Sciatic nerve (tissue), 2 donors: ENCODE measurements at regions not wholly inside any gene's neighbourhood (a gene's known extent, or its start where the extent isn't known, plus 50 kb on each side); places are given as distances from the start of the nearest gene placed in this dataset.

Experiments used
- ATAC-seq: fragments of 200-7000 bp; cut with Tn5 transposase; one replicate; pipeline ENCODE4 v1.9.1; 2020; ENCODE audit warnings: mild to moderate bottlenecking, moderate library complexity
- DNase-seq: peaks from one replicate; pipeline ENCODE4 v3.0.0-alpha.2; 2020; ENCODE audit warnings: low spot score
- intact Hi-C: fragments of 100-400 bp; cut with DNase I; formaldehyde crosslinking; loops from one replicate; pipeline ENCODE4 v1.14.2; 2022
- donor health status: DM: no; HTN: no; CAD: no.
- donor health status: DM: no; HTN: no; CAD: no.

GRCh38 chr2:77962943-77963342 lies 440.8 kb upstream of the LRRTM4 start:
- intact Hi-C loops, result no loop called here
- ATAC-seq (no peak), DNase-seq (no peak)

GRCh38 chr2:77977471-77978063 lies 455.4 kb upstream of the LRRTM4 start:
- intact Hi-C loops, result no loop called here
- DNase-seq, result no peak
- ATAC-seq, result no peak

DNA sequence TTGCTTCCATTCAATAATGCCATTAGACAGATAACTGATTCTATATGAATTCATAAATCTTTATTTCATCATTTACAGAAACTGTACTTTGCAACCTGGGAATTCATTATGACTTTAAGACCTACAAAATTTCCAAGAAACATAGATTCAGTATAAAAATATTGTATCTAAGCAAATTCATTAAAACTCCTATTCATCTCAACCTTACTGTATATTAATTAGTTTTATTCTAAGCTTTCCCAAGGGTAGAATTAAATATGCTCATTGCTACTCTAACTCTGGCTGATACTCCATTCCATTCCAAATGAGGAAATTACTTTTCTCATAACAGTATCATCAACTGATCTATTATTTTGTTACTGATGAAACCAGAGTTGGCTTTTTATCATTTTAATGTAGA lies 473.0 kb upstream of the LRRTM4 start:
- intact Hi-C loops, result no loop called here
- DNase-seq (no peak), ATAC-seq (no peak)

DNA sequence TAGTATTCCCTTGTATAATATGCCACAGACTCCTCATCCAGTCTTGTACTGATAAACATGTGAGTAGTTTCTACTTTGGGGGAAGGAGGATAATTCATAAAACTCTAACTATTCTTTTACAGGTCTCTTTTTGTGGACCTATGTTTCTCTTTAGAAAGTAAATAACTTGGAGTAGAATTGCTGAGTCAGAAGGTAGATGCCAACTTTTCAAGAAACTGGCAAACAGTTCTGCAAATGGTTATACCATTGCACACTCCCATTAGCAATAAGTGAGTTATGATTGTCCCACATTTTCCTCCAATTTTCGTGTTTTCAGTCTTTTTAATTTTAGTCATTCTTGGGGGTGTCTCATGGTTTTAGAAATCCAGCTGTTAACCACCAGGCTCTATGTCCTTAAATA lies 477.2 kb upstream of the LRRTM4 start:
- intact Hi-C loops, result no loop called here
- DNase-seq, result no peak
- no peak for ATAC-seq

- DNase-seq (no peak), ATAC-seq (no peak)
- intact Hi-C loops, result no loop called here
Measured at GRCh38 chr2:78009289-78009688, 487.1 kb upstream of the LRRTM4 start.

GRCh38 chr2:78011251-78011650 lies 489.1 kb upstream of the LRRTM4 start:
- ATAC-seq (no peak), DNase-seq (no peak)
- intact Hi-C loops, result no loop called here

DNA sequence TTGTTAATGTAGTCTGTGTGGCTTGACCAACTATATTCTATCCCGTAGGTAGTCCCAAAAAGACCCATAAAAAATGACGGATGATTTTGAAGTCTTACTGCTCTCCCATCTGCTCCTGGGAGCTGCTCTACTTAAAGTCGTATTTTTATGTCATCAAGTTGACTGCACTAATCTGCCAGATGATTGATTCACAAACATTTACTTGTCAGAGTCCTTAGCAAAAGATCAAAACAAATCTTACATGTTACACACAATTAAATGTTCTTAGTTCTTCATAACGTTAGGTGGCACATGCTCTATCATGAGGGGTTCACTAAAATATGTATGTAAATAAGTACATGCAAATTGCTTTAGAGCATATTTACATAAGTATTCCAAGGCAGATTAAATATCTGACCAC lies 498.3 kb upstream of the LRRTM4 start:
- DNase-seq (no peak), ATAC-seq (no peak)
- intact Hi-C loops, result no loop called here

- no peak for DNase-seq
- ATAC-seq, result no peak
- intact Hi-C loops, result no loop called here
Measured at GRCh38 chr2:78023356-78023755, 501.2 kb upstream of the LRRTM4 start.

GRCh38 chr2:78024996-78025395 lies 502.8 kb upstream of the LRRTM4 start:
- no peak for ATAC-seq
- intact Hi-C loops, result no loop called here
- no peak for DNase-seq

DNA sequence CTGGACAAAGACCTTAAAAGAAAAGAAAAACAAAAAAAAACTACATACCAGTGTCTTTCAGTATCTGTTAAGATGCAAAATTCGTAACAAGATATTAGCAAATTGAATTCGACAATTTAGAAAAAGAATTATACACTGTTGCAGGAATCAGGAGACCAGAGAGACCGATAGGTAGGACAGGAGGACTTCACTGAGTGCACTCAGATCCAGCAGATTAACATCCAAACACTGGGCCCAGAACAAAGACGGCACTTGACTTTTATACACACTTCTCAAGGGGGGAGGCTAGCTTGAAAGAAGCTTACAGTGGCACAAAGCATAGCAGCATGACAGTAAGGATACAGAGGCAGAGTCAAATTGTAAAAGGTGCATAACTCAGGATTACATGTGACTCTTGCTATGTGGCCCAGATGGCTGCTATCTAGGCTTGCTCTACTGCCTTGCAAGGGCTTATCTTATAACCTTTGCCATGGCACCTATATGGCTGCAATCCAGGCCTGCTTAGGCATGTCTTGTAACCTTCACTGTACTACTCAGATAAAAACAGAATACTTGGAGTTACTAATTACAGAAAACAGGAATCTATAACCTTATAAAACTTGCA lies 507.3 kb upstream of the LRRTM4 start:
- no peak for DNase-seq
- intact Hi-C loops, result no loop called here
- ATAC-seq, result no peak

DNA sequence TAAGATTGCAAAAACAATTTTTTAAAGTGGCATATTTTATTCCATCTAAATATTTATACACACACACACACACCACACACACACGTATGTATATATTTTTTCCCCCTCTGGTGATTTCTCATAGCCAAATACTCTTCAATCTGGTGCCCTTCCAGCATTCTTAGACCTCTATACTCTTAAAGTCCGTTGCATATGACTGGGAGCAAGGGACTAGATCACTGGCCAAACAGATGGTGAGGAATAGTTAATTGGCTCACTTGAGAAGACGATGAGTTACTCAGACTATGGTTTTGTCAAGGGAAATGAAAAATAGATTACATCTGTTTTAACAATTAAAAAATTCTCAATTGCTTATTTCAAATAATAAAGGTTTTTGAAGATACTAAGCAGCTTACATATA lies 512.5 kb upstream of the LRRTM4 start:
- ATAC-seq (no peak), DNase-seq (no peak)
- intact Hi-C loops, result no loop called here

- no peak for DNase-seq
- ATAC-seq, result no peak
- intact Hi-C loops, result no loop called here
Measured at GRCh38 chr2:78035804-78036203, 513.6 kb upstream of the LRRTM4 start.

DNA sequence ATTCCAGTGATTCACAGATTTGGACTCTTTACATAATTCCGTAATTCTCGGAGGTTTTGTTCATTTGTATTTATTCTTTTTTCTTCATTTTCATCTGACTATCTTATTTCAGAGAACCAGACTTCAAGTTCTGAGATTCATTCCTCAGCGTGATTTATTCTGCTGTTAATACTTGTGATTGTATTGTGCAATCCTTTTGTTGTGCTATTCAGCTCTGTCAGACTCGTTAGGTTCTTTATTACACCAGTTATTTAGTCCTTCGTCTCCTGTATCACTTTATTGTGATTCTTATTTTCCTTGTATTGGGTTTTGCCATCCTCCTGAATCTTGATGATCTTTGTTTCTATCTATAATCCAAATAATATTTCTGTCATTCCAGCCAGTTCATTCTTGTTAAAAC lies 529.3 kb upstream of the LRRTM4 start:
- DNase-seq (no peak), ATAC-seq (no peak)
- intact Hi-C loops, result no loop called here

- ATAC-seq (no peak), DNase-seq (no peak)
- intact Hi-C loops, result no loop called here
Measured at GRCh38 chr2:78056976-78057375, 534.8 kb upstream of the LRRTM4 start.

DNA sequence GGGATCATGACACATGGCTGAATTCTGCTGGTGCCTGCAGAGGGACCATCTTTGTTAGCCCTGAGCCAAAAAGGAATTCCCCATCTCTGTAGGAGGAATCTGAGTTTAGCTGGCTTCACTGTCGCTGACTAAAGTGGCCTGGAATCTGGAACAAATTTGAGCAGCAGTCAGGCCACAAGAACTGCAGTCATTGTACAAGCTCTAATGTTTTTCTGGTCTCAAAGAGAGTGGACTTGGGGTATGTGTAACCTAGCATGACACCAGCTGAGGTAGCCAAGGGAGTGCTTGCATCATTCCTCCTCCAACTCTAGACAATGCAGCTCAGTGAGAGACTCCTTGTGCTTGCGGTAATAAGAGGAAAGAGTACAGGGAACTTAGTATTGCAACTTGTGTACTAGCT lies 539.1 kb upstream of the LRRTM4 start:
- DNase-seq, result no peak
- peak; percentile 91 for ATAC-seq
- intact Hi-C loops, result no loop called here

DNA sequence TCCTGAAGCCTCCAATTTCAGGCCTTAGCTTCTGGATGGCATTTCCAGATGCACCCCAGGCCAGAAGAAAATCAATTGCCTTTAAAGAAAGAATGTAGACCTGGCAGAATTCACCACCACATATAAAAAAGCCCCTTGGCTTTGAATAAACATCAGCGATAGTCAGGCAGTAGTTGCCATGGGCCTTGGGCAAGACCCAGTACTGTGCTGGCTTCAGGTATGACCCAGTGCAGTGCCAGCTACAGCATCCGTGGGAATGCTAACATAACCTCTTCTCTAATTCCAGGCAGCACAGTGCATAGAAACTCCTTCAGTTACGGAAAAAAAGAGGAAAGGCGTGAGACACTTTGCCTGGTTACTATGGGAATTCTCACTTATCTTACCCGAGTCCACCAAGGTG lies 539.6 kb upstream of the LRRTM4 start:
- intact Hi-C loops, result no loop called here
- ATAC-seq (no peak), DNase-seq (no peak)

DNA sequence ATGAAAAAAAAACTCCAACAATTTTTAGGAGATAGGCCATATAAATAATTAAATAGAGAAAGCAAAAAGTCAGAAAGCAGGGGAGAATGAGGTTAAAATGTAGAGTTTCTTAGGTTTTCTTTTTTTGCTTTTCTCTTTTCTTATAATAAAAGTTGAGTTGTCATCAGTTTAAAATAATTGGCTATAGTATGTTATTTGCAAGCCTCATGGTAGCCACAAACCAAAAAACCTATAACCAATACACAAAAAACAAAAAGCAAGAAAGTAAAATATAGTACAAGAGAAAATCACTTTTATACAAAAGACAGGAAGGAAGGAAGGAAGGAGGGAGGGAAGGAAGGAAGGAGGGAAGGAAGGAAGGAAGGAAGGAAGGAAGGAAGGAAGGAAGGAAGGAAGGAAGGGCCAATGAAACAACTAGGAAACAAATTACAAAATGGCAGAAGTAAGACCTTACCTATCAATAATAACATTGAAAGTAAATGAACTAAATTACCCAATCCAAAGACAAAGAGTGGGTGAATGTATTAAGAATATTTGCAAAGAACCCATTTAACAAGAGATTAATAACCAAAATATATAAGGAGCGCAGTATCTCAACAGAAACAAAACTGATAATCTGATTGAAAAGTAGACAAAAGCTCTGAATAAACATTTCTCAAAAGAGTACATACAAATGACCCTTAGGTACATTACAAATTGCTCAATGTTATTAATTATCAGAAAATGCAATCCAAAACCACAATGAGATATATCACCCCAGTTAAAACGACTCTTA lies 541.3 kb upstream of the LRRTM4 start:
- intact Hi-C loops, result no loop called here
- DNase-seq, result no peak
- ATAC-seq, result no peak

GRCh38 chr2:78065366-78065765 lies 543.2 kb upstream of the LRRTM4 start:
- no peak for ATAC-seq
- intact Hi-C loops, result no loop called here
- no peak for DNase-seq

DNA sequence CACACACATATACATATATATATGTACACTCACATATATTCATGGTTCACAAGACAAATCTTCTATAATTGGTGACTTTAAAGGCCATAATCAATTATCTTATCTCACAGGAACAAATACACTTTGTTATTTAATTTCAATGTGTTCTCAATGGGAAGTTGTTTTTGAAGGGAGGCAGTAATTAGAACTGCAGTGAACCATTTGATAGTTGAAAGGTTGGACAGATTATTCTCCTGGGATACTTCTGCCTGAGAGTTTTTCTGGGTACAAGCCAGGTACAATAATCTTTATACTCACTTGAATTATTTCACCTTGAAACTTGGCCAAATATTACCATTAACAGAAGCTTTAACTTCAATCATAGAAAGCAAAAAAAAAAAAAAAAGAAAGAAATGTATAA lies 546.6 kb upstream of the LRRTM4 start:
- no peak for ATAC-seq
- DNase-seq, result no peak
- intact Hi-C loops, result no loop called here

DNA sequence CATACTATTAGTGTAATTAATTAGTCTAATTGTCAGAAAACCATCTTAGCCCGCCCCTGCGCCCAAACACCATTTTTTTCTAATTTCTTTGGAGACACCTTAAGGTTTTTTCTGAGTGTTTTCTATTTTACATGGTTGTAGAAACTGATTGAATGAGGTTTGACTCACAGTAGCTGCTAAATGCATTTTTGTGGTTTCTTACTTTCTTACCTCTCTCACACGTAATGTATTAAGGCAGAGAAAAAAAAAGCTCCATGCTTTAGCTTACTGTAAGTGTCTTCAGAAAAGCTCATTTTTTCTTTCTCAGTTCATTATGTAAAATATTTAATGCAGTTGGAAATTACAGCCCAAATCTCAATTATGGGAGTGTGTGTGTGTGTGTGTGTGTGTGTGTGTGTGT lies 548.5 kb upstream of the LRRTM4 start:
- ATAC-seq, result no peak
- intact Hi-C loops, result no loop called here
- no peak for DNase-seq

DNA sequence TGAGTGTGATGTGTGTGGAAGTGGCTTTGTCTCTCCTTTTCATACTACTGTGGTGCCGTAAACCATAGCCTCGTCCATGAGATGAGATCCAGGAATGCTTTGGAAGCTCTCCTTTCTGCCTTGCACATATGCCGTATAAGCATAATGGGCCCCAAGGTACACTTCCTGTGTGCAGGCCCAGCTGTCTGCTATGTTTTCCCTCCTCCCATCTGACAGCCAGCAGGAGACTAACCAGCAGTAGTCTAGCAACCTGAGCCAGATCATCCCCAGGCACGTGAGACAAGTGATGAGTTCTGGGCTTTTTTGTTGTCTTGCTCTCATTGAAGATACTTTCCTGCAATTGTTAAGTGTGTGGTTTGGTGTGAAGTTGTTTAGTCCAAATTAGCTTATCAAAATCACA lies 555.5 kb upstream of the LRRTM4 start:
- intact Hi-C loops, result no loop called here
- ATAC-seq (no peak), DNase-seq (no peak)
